ENCODE measurements at regions not wholly inside any gene's neighbourhood (a gene's known extent, or its start where the extent isn't known, plus 50 kb on each side); places are given as distances from the start of the nearest gene placed in this dataset.
A peak's percentile ranks its signal among the peaks of the same experiment; 100 is the strongest.

GRCh38 chr14:58861586-58861985 lies 223.8 kb downstream of the DACT1 start:
- Histone ChIP-seq H3K4me3 (ENCODE audit: low read length) (no peak overlapping the region), H3K9ac (ENCODE audit: low read length) (no peak overlapping the region), H3K27me3 (ENCODE audit: control insufficient read depth, insufficient read depth, low read length) (no peaks in the 10 kb centered on the region), H3K27ac (ENCODE audit: low read depth, low read length) (no peak overlapping the region), H3K4me1 (ENCODE audit: control insufficient read depth, insufficient read depth, low read length) (no peaks in the 10 kb centered on the region), H3K36me3 (ENCODE audit: control insufficient read depth, insufficient read depth, low read length) (no peaks in the 10 kb centered on the region)

- Histone ChIP-seq H3K9ac (ENCODE audit: low read length) (no peak overlapping the region), H3K4me1 (ENCODE audit: control insufficient read depth, insufficient read depth, low read length) (no peaks in the 10 kb centered on the region), H3K4me3 (ENCODE audit: low read length) (no peak overlapping the region), H3K27me3 (ENCODE audit: control insufficient read depth, insufficient read depth, low read length) (no peaks in the 10 kb centered on the region), H3K27ac (ENCODE audit: low read depth, low read length) (no peak overlapping the region), H3K36me3 (ENCODE audit: control insufficient read depth, insufficient read depth, low read length) (no peaks in the 10 kb centered on the region)
These were observed 224.8 kb downstream of the DACT1 start for GRCh38 chr14:58862416-58863160.

GRCh38 chr14:58863661-58864345 lies 226.0 kb downstream of the DACT1 start:
- H3K27me3 ChIP-seq (ENCODE audit: control insufficient read depth, insufficient read depth, low read length): no peaks in the 10 kb centered on the region
- H3K4me3 ChIP-seq (ENCODE audit: low read length): no peak overlapping the region
- no peak overlapping the region for H3K9ac ChIP-seq (ENCODE audit: low read length)
- H3K27ac ChIP-seq (ENCODE audit: low read depth, low read length): no peak overlapping the region
- no peaks in the 10 kb centered on the region for H3K36me3 ChIP-seq (ENCODE audit: control insufficient read depth, insufficient read depth, low read length)
- H3K4me1 ChIP-seq (ENCODE audit: control insufficient read depth, insufficient read depth, low read length): no peaks in the 10 kb centered on the region

- no peaks in the 10 kb centered on the region for H3K4me1 ChIP-seq (ENCODE audit: control insufficient read depth, insufficient read depth, low read length)
- H3K27me3 ChIP-seq (ENCODE audit: control insufficient read depth, insufficient read depth, low read length): no peaks in the 10 kb centered on the region
- no peak overlapping the region for H3K9ac ChIP-seq (ENCODE audit: low read length)
- H3K36me3 ChIP-seq (ENCODE audit: control insufficient read depth, insufficient read depth, low read length): no peaks in the 10 kb centered on the region
- no peak overlapping the region for H3K4me3 ChIP-seq (ENCODE audit: low read length)
- H3K27ac ChIP-seq (ENCODE audit: low read depth, low read length): no peak overlapping the region
These were observed 227.2 kb downstream of the DACT1 start for GRCh38 chr14:58864751-58865513.

- Histone ChIP-seq H3K4me3 (ENCODE audit: low read length) (no peak overlapping the region), H3K27ac (ENCODE audit: low read depth, low read length) (peak overlapping the region; percentile 12), H3K4me1 (ENCODE audit: control insufficient read depth, insufficient read depth, low read length) (no peaks in the 10 kb centered on the region), H3K36me3 (ENCODE audit: control insufficient read depth, insufficient read depth, low read length) (no peaks in the 10 kb centered on the region), H3K9ac (ENCODE audit: low read length) (no peak overlapping the region), H3K27me3 (ENCODE audit: control insufficient read depth, insufficient read depth, low read length) (no peaks in the 10 kb centered on the region)
These were observed 227.9 kb downstream of the DACT1 start for GRCh38 chr14:58865514-58866281.

- H3K4me1 ChIP-seq (ENCODE audit: control insufficient read depth, insufficient read depth, low read length): no peaks in the 10 kb centered on the region
- H3K36me3 ChIP-seq (ENCODE audit: control insufficient read depth, insufficient read depth, low read length): no peaks in the 10 kb centered on the region
- H3K4me3 ChIP-seq (ENCODE audit: low read length): no peak overlapping the region
- peak overlapping the region; percentile 12 for H3K27ac ChIP-seq (ENCODE audit: low read depth, low read length)
- H3K9ac ChIP-seq (ENCODE audit: low read length): no peak overlapping the region
- H3K27me3 ChIP-seq (ENCODE audit: control insufficient read depth, insufficient read depth, low read length): no peaks in the 10 kb centered on the region
These were observed 228.6 kb downstream of the DACT1 start for GRCh38 chr14:58866391-58866790.

- Histone ChIP-seq H3K27me3 (ENCODE audit: control insufficient read depth, insufficient read depth, low read length) (no peaks in the 10 kb centered on the region), H3K36me3 (ENCODE audit: control insufficient read depth, insufficient read depth, low read length) (no peaks in the 10 kb centered on the region), H3K4me3 (ENCODE audit: low read length) (no peak overlapping the region), H3K4me1 (ENCODE audit: control insufficient read depth, insufficient read depth, low read length) (no peaks in the 10 kb centered on the region), H3K27ac (ENCODE audit: low read depth, low read length) (no peak overlapping the region), H3K9ac (ENCODE audit: low read length) (no peak overlapping the region)
These were observed 233.2 kb downstream of the DACT1 start for GRCh38 chr14:58870961-58871360.

GRCh38 chr14:58871573-58871972 lies 233.8 kb downstream of the DACT1 start:
- Histone ChIP-seq H3K36me3 (ENCODE audit: control insufficient read depth, insufficient read depth, low read length) (no peaks in the 10 kb centered on the region), H3K9ac (ENCODE audit: low read length) (no peak overlapping the region), H3K4me1 (ENCODE audit: control insufficient read depth, insufficient read depth, low read length) (no peaks in the 10 kb centered on the region), H3K27me3 (ENCODE audit: control insufficient read depth, insufficient read depth, low read length) (no peaks in the 10 kb centered on the region), H3K27ac (ENCODE audit: low read depth, low read length) (no peak overlapping the region), H3K4me3 (ENCODE audit: low read length) (no peak overlapping the region)

GRCh38 chr14:58872061-58872460 lies 234.3 kb downstream of the DACT1 start:
- Histone ChIP-seq H3K4me3 (ENCODE audit: low read length) (no peak overlapping the region), H3K27ac (ENCODE audit: low read depth, low read length) (no peak overlapping the region), H3K27me3 (ENCODE audit: control insufficient read depth, insufficient read depth, low read length) (no peaks in the 10 kb centered on the region)

GRCh38 chr14:58873228-58873953 lies 235.6 kb downstream of the DACT1 start:
- H3K4me3 ChIP-seq (ENCODE audit: low read length): no peak overlapping the region
- H3K36me3 ChIP-seq (ENCODE audit: control insufficient read depth, insufficient read depth, low read length): no peaks in the 10 kb centered on the region
- H3K27me3 ChIP-seq (ENCODE audit: control insufficient read depth, insufficient read depth, low read length): no peaks in the 10 kb centered on the region
- H3K27ac ChIP-seq (ENCODE audit: low read depth, low read length): no peak overlapping the region
- H3K9ac ChIP-seq (ENCODE audit: low read length): no peak overlapping the region
- no peaks in the 10 kb centered on the region for H3K4me1 ChIP-seq (ENCODE audit: control insufficient read depth, insufficient read depth, low read length)

More at GRCh38 chr14:58872061-58872460, 234.3 kb downstream of the DACT1 start:
- Histone ChIP-seq H3K4me1 (ENCODE audit: control insufficient read depth, insufficient read depth, low read length) (no peaks in the 10 kb centered on the region), H3K9ac (ENCODE audit: low read length) (no peak overlapping the region), H3K36me3 (ENCODE audit: control insufficient read depth, insufficient read depth, low read length) (no peaks in the 10 kb centered on the region)

- Histone ChIP-seq H3K9ac (ENCODE audit: low read length) (no peak overlapping the region), H3K27me3 (ENCODE audit: control insufficient read depth, insufficient read depth, low read length) (no peaks in the 10 kb centered on the region), H3K4me1 (ENCODE audit: control insufficient read depth, insufficient read depth, low read length) (no peaks in the 10 kb centered on the region), H3K36me3 (ENCODE audit: control insufficient read depth, insufficient read depth, low read length) (no peaks in the 10 kb centered on the region), H3K4me3 (ENCODE audit: low read length) (no peak overlapping the region), H3K27ac (ENCODE audit: low read depth, low read length) (no peak overlapping the region)
These were observed 237.9 kb downstream of the DACT1 start for GRCh38 chr14:58875613-58876012.
